ENCODE measurements at regions not wholly inside any gene's neighbourhood (a gene's known extent, or its start where the extent isn't known, plus 50 kb on each side); places are given as distances from the start of the nearest gene placed in this dataset.

DNA sequence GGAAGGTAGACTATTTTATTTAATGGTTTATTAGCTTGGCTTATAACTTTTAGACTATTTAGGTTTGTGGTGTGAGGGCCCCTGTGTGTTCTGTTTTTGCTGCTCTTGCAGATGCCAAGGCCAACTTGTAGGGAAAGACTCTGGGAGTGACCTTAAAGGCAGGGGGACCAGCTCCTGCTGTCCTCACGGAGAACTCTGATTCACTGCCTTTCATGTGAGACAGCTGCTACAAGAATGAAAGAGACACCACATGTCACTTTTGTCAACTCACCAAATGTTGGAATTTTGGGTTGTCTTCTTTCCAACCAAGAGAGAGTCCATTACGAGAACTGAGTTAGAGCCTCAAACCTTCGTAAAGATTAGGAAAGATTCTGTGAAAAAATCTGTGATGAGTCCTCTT, 258.3 kb upstream of the ADAMTSL1 start:
- TF ChIP-seq EZH2phosphoT487 (IDR thresholded peaks at IDR 0.05; ENCODE audit: low read depth), result no peak
- TF ChIP-seq, protein P1, sequence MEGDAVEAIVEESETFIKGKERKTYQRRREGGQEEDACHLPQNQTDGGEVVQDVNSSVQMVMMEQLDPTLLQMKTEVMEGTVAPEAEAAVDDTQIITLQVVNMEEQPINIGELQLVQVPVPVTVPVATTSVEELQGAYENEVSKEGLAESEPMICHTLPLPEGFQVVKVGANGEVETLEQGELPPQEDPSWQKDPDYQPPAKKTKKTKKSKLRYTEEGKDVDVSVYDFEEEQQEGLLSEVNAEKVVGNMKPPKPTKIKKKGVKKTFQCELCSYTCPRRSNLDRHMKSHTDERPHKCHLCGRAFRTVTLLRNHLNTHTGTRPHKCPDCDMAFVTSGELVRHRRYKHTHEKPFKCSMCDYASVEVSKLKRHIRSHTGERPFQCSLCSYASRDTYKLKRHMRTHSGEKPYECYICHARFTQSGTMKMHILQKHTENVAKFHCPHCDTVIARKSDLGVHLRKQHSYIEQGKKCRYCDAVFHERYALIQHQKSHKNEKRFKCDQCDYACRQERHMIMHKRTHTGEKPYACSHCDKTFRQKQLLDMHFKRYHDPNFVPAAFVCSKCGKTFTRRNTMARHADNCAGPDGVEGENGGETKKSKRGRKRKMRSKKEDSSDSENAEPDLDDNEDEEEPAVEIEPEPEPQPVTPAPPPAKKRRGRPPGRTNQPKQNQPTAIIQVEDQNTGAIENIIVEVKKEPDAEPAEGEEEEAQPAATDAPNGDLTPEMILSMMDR (IDR thresholded peaks at IDR 0.05; ENCODE audit: low read depth, low read length), result no peak
